ENCODE measurements at regions not wholly inside any gene's neighbourhood (a gene's known extent, or its start where the extent isn't known, plus 50 kb on each side); places are given as distances from the start of the nearest gene placed in this dataset.

GRCh38 chr1:90550626-90551406 lies 166.3 kb downstream of the BARHL2 start:
- no peaks in the 10 kb centered on the region for H3K4me1 ChIP-seq (ENCODE audit: control insufficient read depth in 1 of 2, insufficient read depth in 2 of 2, low read length in 2 of 2)
- H3K27ac ChIP-seq (ENCODE audit: low read depth in 1 of 2, low read length in 2 of 2): no peak overlapping the region
- H3K27me3 ChIP-seq (ENCODE audit: control insufficient read depth in 1 of 2, insufficient read depth in 2 of 2, low read length in 1 of 2): no peaks in the 10 kb centered on the region
- no peaks in the 10 kb centered on the region for H3K9me3 ChIP-seq (ENCODE audit: control insufficient read depth, low read length)
- DNase-seq (no peak), ATAC-seq (ENCODE audit: low FRiP score) (no peak)
- intact Hi-C loops (cut with DNase I): no loop called here
- no peak overlapping the region for H3K4me3 ChIP-seq (ENCODE audit: low read length in 2 of 2)
- H3K36me3 ChIP-seq (ENCODE audit: control insufficient read depth in 1 of 2, insufficient read depth in 2 of 2, low read length in 1 of 2): no peaks in the 10 kb centered on the region
- WGBS, 2 donors: 65 to 76% methylated on average over 12 of the region's 12 CpGs

DNA sequence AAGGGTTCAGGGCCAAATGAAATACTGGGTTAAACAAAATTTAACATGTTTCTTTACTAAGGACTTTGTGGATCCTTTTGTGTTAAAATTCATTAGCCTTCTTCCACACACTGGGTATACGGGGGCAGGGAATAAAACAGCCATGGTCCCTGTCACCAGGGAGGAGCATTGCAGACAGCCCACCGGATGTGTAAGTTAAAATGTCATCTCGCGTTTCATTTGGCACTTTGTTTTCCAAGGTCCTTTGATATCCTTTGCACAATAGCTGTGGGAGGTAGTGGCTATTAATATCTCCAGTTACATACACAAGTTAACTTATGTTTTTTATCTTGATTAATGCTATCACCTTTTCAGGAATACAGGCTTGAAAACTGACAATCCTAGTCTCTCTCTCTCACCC lies 172.7 kb downstream of the BARHL2 start:
- no peak overlapping the region for H3K27ac ChIP-seq (ENCODE audit: low read depth in 1 of 2, low read length in 2 of 2)
- WGBS, 2 donors: 75 to 80% methylated on average over 4 of the region's 4 CpGs
- H3K27me3 ChIP-seq (ENCODE audit: control insufficient read depth in 1 of 2, insufficient read depth in 2 of 2, low read length in 1 of 2): no peaks in the 10 kb centered on the region

DNA sequence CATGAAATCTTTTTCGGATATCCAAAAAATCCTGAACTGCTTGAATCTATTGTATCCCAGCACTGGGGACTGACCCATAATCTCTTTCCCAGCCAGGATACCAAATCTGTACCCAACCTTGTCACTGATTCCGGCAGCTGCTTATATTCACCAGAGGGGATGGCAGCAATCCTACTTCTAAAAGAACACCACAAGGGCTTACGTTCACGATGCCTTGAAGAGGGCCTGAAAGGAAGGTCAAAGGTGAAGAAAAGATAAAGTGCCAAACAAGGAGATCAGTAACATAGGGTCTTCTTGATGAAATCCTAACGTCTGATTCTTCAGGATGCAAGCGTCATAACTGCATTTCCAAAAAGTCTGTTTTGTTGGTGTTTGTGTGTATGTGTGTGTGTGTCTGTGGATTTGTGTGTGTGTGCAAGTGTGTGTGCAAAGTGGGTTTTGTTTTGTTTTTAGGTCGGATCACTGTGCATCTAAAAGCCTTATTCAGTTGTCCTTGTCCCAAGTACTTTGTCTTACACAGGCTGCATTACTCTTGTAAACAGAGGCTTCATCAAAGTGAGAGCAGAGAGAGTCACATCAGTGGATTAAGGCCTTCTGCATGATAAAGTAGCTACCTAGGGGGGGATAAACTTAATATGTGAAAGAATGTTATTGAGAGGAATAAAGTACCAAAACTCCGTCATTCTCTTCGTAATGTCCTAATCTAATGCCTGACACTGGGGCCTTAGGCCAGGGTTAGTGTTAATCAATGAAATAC lies 179.3 kb downstream of the BARHL2 start:
- no peaks in the 10 kb centered on the region for H3K9me3 ChIP-seq (ENCODE audit: control insufficient read depth, low read length)
- no peak overlapping the region for H3K4me3 ChIP-seq (ENCODE audit: low read length in 2 of 2)
- no peak for ATAC-seq (ENCODE audit: low FRiP score)
- no peak for DNase-seq
- H3K27ac ChIP-seq (ENCODE audit: low read depth in 1 of 2, low read length in 2 of 2): no peak overlapping the region
- H3K4me1 ChIP-seq (ENCODE audit: control insufficient read depth in 1 of 2, insufficient read depth in 2 of 2, low read length in 2 of 2): no peaks in the 10 kb centered on the region
- no peaks in the 10 kb centered on the region for H3K27me3 ChIP-seq (ENCODE audit: control insufficient read depth in 1 of 2, insufficient read depth in 2 of 2, low read length in 1 of 2)
- no peaks in the 10 kb centered on the region for H3K36me3 ChIP-seq (ENCODE audit: control insufficient read depth in 1 of 2, insufficient read depth in 2 of 2, low read length in 1 of 2)
- intact Hi-C loops (cut with DNase I): no loop called here
- WGBS, 2 donors: 68 to 78% methylated on average over 9 of the region's 9 CpGs

More for the DNA sequence above, 172.7 kb downstream of the BARHL2 start:
- intact Hi-C loops (cut with DNase I): no loop called here
- Histone ChIP-seq H3K36me3 (ENCODE audit: control insufficient read depth in 1 of 2, insufficient read depth in 2 of 2, low read length in 1 of 2) (no peaks in the 10 kb centered on the region), H3K9me3 (ENCODE audit: control insufficient read depth, low read length) (no peaks in the 10 kb centered on the region), H3K4me3 (ENCODE audit: low read length in 2 of 2) (no peak overlapping the region), H3K4me1 (ENCODE audit: control insufficient read depth in 1 of 2, insufficient read depth in 2 of 2, low read length in 2 of 2) (no peaks in the 10 kb centered on the region)
- ATAC-seq (ENCODE audit: low FRiP score): no peak
- DNase-seq: no peak

GRCh38 chr1:90534663-90535295 lies 182.3 kb downstream of the BARHL2 start:
- DNase-seq (no peak), ATAC-seq (ENCODE audit: low FRiP score) (no peak)
- H3K36me3 ChIP-seq (ENCODE audit: control insufficient read depth in 1 of 2, insufficient read depth in 2 of 2, low read length in 1 of 2): no peaks in the 10 kb centered on the region
- intact Hi-C loops (cut with DNase I): no loop called here
- no peak overlapping the region for H3K27ac ChIP-seq (ENCODE audit: low read depth in 1 of 2, low read length in 2 of 2)
- H3K27me3 ChIP-seq (ENCODE audit: control insufficient read depth in 1 of 2, insufficient read depth in 2 of 2, low read length in 1 of 2): no peaks in the 10 kb centered on the region
- H3K9me3 ChIP-seq (ENCODE audit: control insufficient read depth, low read length): no peaks in the 10 kb centered on the region
- WGBS, 2 donors: 54 to 60% methylated on average over 6 of the region's 6 CpGs
- H3K4me3 ChIP-seq (ENCODE audit: low read length in 2 of 2): no peak overlapping the region
- H3K4me1 ChIP-seq (ENCODE audit: control insufficient read depth in 1 of 2, insufficient read depth in 2 of 2, low read length in 2 of 2): no peaks in the 10 kb centered on the region

GRCh38 chr1:90534116-90534515 lies 183.0 kb downstream of the BARHL2 start:
- intact Hi-C loops (cut with DNase I): no loop called here
- no peak for DNase-seq
- H3K27ac ChIP-seq (ENCODE audit: low read depth in 1 of 2, low read length in 2 of 2): no peak overlapping the region
- no peaks in the 10 kb centered on the region for H3K9me3 ChIP-seq (ENCODE audit: control insufficient read depth, low read length)
- WGBS, 2 donors: 83 to 85% methylated on average over 6 of the region's 6 CpGs
- no peaks in the 10 kb centered on the region for H3K4me1 ChIP-seq (ENCODE audit: control insufficient read depth in 1 of 2, insufficient read depth in 2 of 2, low read length in 2 of 2)
- H3K27me3 ChIP-seq (ENCODE audit: control insufficient read depth in 1 of 2, insufficient read depth in 2 of 2, low read length in 1 of 2): no peaks in the 10 kb centered on the region
- no peak overlapping the region for H3K4me3 ChIP-seq (ENCODE audit: low read length in 2 of 2)
- no peaks in the 10 kb centered on the region for H3K36me3 ChIP-seq (ENCODE audit: control insufficient read depth in 1 of 2, insufficient read depth in 2 of 2, low read length in 1 of 2)
- no peak for ATAC-seq (ENCODE audit: low FRiP score)

GRCh38 chr1:90526954-90527353 lies 190.1 kb downstream of the BARHL2 start:
- ATAC-seq (ENCODE audit: low FRiP score) (no peak), DNase-seq (no peak)
- no peak overlapping the region for H3K4me3 ChIP-seq (ENCODE audit: low read length in 2 of 2)
- intact Hi-C loops (cut with DNase I): no loop called here
- H3K9me3 ChIP-seq (ENCODE audit: control insufficient read depth, low read length): no peaks in the 10 kb centered on the region
- no peak overlapping the region for H3K27ac ChIP-seq (ENCODE audit: low read depth in 1 of 2, low read length in 2 of 2)
- H3K4me1 ChIP-seq (ENCODE audit: control insufficient read depth in 1 of 2, insufficient read depth in 2 of 2, low read length in 2 of 2): no peaks in the 10 kb centered on the region
- no peaks in the 10 kb centered on the region for H3K36me3 ChIP-seq (ENCODE audit: control insufficient read depth in 1 of 2, insufficient read depth in 2 of 2, low read length in 1 of 2)
- H3K27me3 ChIP-seq (ENCODE audit: control insufficient read depth in 1 of 2, insufficient read depth in 2 of 2, low read length in 1 of 2): no peaks in the 10 kb centered on the region

GRCh38 chr1:90522432-90522831 lies 194.7 kb downstream of the BARHL2 start:
- DNase-seq: no peak
- intact Hi-C loops (cut with DNase I): no loop called here
- Histone ChIP-seq H3K9me3 (ENCODE audit: control insufficient read depth, low read length) (no peaks in the 10 kb centered on the region), H3K27ac (ENCODE audit: low read depth in 1 of 2, low read length in 2 of 2) (no peak overlapping the region), H3K4me1 (ENCODE audit: control insufficient read depth in 1 of 2, insufficient read depth in 2 of 2, low read length in 2 of 2) (no peaks in the 10 kb centered on the region), H3K36me3 (ENCODE audit: control insufficient read depth in 1 of 2, insufficient read depth in 2 of 2, low read length in 1 of 2) (no peaks in the 10 kb centered on the region), H3K27me3 (ENCODE audit: control insufficient read depth in 1 of 2, insufficient read depth in 2 of 2, low read length in 1 of 2) (no peaks in the 10 kb centered on the region), H3K4me3 (ENCODE audit: low read length in 2 of 2) (no peak overlapping the region)
- ATAC-seq (ENCODE audit: low FRiP score): no peak

GRCh38 chr1:90513956-90514355 lies 203.1 kb downstream of the BARHL2 start:
- intact Hi-C loops (cut with DNase I): no loop called here
- no peak overlapping the region for H3K27ac ChIP-seq (ENCODE audit: low read depth in 1 of 2, low read length in 2 of 2)
- ATAC-seq (ENCODE audit: low FRiP score) (no peak), DNase-seq (no peak)
- H3K27me3 ChIP-seq (ENCODE audit: control insufficient read depth in 1 of 2, insufficient read depth in 2 of 2, low read length in 1 of 2): no peaks in the 10 kb centered on the region
- H3K4me3 ChIP-seq (ENCODE audit: low read length in 2 of 2): no peak overlapping the region
- H3K9me3 ChIP-seq (ENCODE audit: control insufficient read depth, low read length): peaks cover 2% of the 10 kb centered on the region
- H3K36me3 ChIP-seq (ENCODE audit: control insufficient read depth in 1 of 2, insufficient read depth in 2 of 2, low read length in 1 of 2): no peaks in the 10 kb centered on the region
- WGBS, 2 donors: 87% methylated on average over 5 of the region's 5 CpGs
- no peaks in the 10 kb centered on the region for H3K4me1 ChIP-seq (ENCODE audit: control insufficient read depth in 1 of 2, insufficient read depth in 2 of 2, low read length in 2 of 2)

DNA sequence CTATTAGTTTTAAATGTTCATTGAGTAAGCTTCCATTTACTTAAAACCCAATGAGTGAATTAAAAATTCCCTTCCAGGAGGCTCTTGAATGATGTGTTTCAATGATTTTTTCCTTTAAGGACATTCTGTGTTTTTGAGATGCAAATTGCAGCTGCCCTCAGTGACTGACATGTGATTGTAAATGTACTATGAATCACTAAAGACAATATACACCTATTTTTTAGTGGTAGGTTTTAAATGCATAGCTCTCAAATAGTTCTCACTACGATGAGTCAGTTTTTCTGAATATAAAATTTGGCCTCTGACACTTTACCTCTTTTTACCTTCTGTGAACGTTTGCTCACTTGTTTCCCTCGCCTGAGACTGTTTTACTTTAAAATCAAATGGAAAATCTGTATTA lies 204.7 kb downstream of the BARHL2 start:
- Histone ChIP-seq H3K4me1 (ENCODE audit: control insufficient read depth in 1 of 2, insufficient read depth in 2 of 2, low read length in 2 of 2) (no peaks in the 10 kb centered on the region), H3K4me3 (ENCODE audit: low read length in 2 of 2) (no peak overlapping the region), H3K27ac (ENCODE audit: low read depth in 1 of 2, low read length in 2 of 2) (no peak overlapping the region), H3K36me3 (ENCODE audit: control insufficient read depth in 1 of 2, insufficient read depth in 2 of 2, low read length in 1 of 2) (no peaks in the 10 kb centered on the region), H3K27me3 (ENCODE audit: control insufficient read depth in 1 of 2, insufficient read depth in 2 of 2, low read length in 1 of 2) (no peaks in the 10 kb centered on the region), H3K9me3 (ENCODE audit: control insufficient read depth, low read length) (peaks cover 2% of the 10 kb centered on the region)
- no peak for DNase-seq
- WGBS, 2 donors: 60 to 75% methylated on average over 3 of the region's 3 CpGs
- no peak for ATAC-seq (ENCODE audit: low FRiP score)
- intact Hi-C loops (cut with DNase I): no loop called here

All from aorta (tissue), 5 donors.